DOHH2 (cell line): ENCODE measurements at regions not wholly inside any gene's neighbourhood (a gene's known extent, or its start where the extent isn't known, plus 50 kb on each side); places are given as distances from the start of the nearest gene placed in this dataset.

Source experiments
- CTCF ChIP-seq: fragments of 200-600 bp; sonication (generic); IDR thresholded peaks from one replicate; pipeline ENCODE4 v1.5.1; 2014; ENCODE audit warnings: antibody characterized with exemption, mild to moderate bottlenecking, low read depth, low read length; ENCODE audit not compliant: poor library complexity, severe bottlenecking
- EZH2phosphoT487 ChIP-seq: fragments of 200-600 bp; sonication (generic); IDR thresholded peaks from 2 replicates; pipeline ENCODE4 v1.6.1; 2017; ENCODE audit warnings: borderline replicate concordance, mild to moderate bottlenecking, antibody characterized with exemption, low read length, moderate library complexity, mixed read lengths

GRCh38 chr1:189682591-189682990 is 795.1 kb downstream of the BRINP3 start:
- no peak for TF ChIP-seq CTCF
- no peak for TF ChIP-seq EZH2phosphoT487
